GM23248 (cell line): ENCODE measurements at regions not wholly inside any gene's neighbourhood (a gene's known extent, or its start where the extent isn't known, plus 50 kb on each side); places are given as distances from the start of the nearest gene placed in this dataset.

Experiments used
- DNase-seq: peaks from one replicate; pipeline ENCODE4 v3.0.0-alpha.2; 2015
- H2AFZ ChIP-seq: fragments of 200-600 bp; sonication (generic); 2 replicates; pipeline ENCODE4 v1.6.1; 2016; ENCODE audit warnings: antibody characterized with exemption
- H3F3A ChIP-seq: fragments of 200-600 bp; sonication (generic); 2 replicates; pipeline ENCODE4 v1.6.1; 2016; ENCODE audit warnings: mild to moderate bottlenecking, antibody characterized with exemption, mixed run types; ENCODE audit not compliant: insufficient read depth
- H3K27ac ChIP-seq: fragments of 200-600 bp; sonication (generic); 2 replicates; pipeline ENCODE4 v1.5.1; 2016; ENCODE audit warnings: mild to moderate bottlenecking
- H3K27me3 ChIP-seq: fragments of 200-600 bp; sonication (generic); replicated peaks from 2 replicates; pipeline ENCODE4 v1.6.1; 2016; ENCODE audit warnings: mild to moderate bottlenecking; ENCODE audit not compliant: insufficient read depth
- H3K36me3 ChIP-seq: fragments of 200-600 bp; sonication (generic); 2 replicates; pipeline ENCODE4 v1.6.1; 2016; ENCODE audit warnings: low read depth, mild to moderate bottlenecking
- H3K4me1 ChIP-seq: fragments of 200-600 bp; sonication (generic); 2 replicates; pipeline ENCODE4 v1.6.1; 2016; ENCODE audit warnings: mild to moderate bottlenecking; ENCODE audit not compliant: insufficient read depth
- H3K4me2 ChIP-seq: fragments of 200-600 bp; sonication (generic); one replicate; pipeline ENCODE4 v1.6.1; 2016; ENCODE audit warnings: mild to moderate bottlenecking; ENCODE audit not compliant: unreplicated experiment
- H3K4me3 ChIP-seq: fragments of 200-600 bp; sonication (generic); 2 replicates; pipeline ENCODE4 v1.5.1; 2016; ENCODE audit warnings: mild to moderate bottlenecking
- H3K79me2 ChIP-seq: fragments of 200-600 bp; sonication (generic); 2 replicates; pipeline ENCODE4 v1.6.1; 2016; ENCODE audit warnings: mild to moderate bottlenecking; ENCODE audit not compliant: insufficient read depth
- H3K9ac ChIP-seq: fragments of 200-600 bp; sonication (generic); 2 replicates; pipeline ENCODE4 v1.6.1; 2016; ENCODE audit warnings: mild to moderate bottlenecking
- H3K9me2 ChIP-seq: fragments of 200-600 bp; sonication (generic); 2 replicates; pipeline ENCODE4 v1.6.1; 2016; ENCODE audit warnings: mixed run types, mild to moderate bottlenecking, moderate library complexity; ENCODE audit not compliant: insufficient read depth
- H3K9me3 ChIP-seq: fragments of 200-600 bp; sonication (generic); one replicate; pipeline ENCODE4 v1.6.1; 2017; ENCODE audit warnings: low read depth
- H4K20me1 ChIP-seq: fragments of 200-600 bp; sonication (generic); 2 replicates; pipeline ENCODE4 v1.6.0; 2016; ENCODE audit not compliant: insufficient read depth
- EZH2 ChIP-seq: fragments of 200-600 bp; sonication (generic); IDR thresholded peaks from 2 replicates; pipeline ENCODE4 v1.6.1; 2018; ENCODE audit warnings: antibody characterized with exemption, mild to moderate bottlenecking; ENCODE audit not compliant: insufficient read depth, poor library complexity, severe bottlenecking
- EZH2phosphoT487 ChIP-seq: fragments of 200-600 bp; sonication (generic); IDR thresholded peaks from 2 replicates; pipeline ENCODE4 v1.6.1; 2018; ENCODE audit warnings: antibody characterized with exemption, moderate library complexity, mild to moderate bottlenecking, low read depth; ENCODE audit not compliant: insufficient read depth
- WGBS, 2 experiments: methylation state at CpG; one replicate each; pipeline ENCODE4 v1.1.6; 2015 to 2017; ENCODE audit warnings: low lambda C conversion rate in 2 of 2, low coverage in 1 of 2; ENCODE audit errors: missing lambda C conversion rate in 2 of 2; 5-methylcytosine and 5-hydroxymethylcytosine counted together
- in situ Hi-C: fragments of 300-500 bp; cut with MboI; formaldehyde crosslinking; loops from 2 replicates; pipeline ENCODE4 v1.15.0; 2020

- Histone ChIP-seq H3K9ac (no peak overlapping the region), H3K27ac (no peak overlapping the region), H3F3A (no peaks in the 10 kb centered on the region), H3K4me1 (no peaks in the 10 kb centered on the region), H3K4me3 (no peak overlapping the region), H3K9me3 (no peaks in the 10 kb centered on the region), H3K36me3 (no peaks in the 10 kb centered on the region), H3K79me2 (no peaks in the 10 kb centered on the region), H4K20me1 (no peaks in the 10 kb centered on the region), H3K27me3 (no peaks in the 10 kb centered on the region), H3K9me2 (no peaks in the 10 kb centered on the region), H3K4me2 (no peak overlapping the region), H2AFZ (no peak overlapping the region)
- 33% methylated on average over 4 of the region's 4 CpGs for WGBS, 2 experiments
- in situ Hi-C loops = no loop called here
- TF ChIP-seq EZH2phosphoT487 (no peak), EZH2 (no peak)
- peak; percentile 52 for DNase-seq
These were observed 2724.7 kb downstream of the PCDH9 start for GRCh38 chr13:64505336-64505910.

- no peaks in the 10 kb centered on the region for H3K9me2 ChIP-seq
- H3K36me3 ChIP-seq = no peaks in the 10 kb centered on the region
- no peaks in the 10 kb centered on the region for H3K27me3 ChIP-seq
- H3K9ac ChIP-seq = no peak overlapping the region
- H3K4me1 ChIP-seq = no peaks in the 10 kb centered on the region
- no peak for TF ChIP-seq EZH2phosphoT487
- H3F3A ChIP-seq = no peaks in the 10 kb centered on the region
- H4K20me1 ChIP-seq = no peaks in the 10 kb centered on the region
- no peak overlapping the region for H3K4me2 ChIP-seq
- H3K27ac ChIP-seq = no peak overlapping the region
- H3K4me3 ChIP-seq = no peak overlapping the region
- in situ Hi-C loops = no loop called here
- no peaks in the 10 kb centered on the region for H3K9me3 ChIP-seq
- no peak for DNase-seq
- H2AFZ ChIP-seq = no peak overlapping the region
- H3K79me2 ChIP-seq = no peaks in the 10 kb centered on the region
These were observed 2741.4 kb downstream of the PCDH9 start for GRCh38 chr13:64488731-64489130.

GRCh38 chr13:64482373-64482772 is 2747.8 kb downstream of the PCDH9 start:
- H3K9me3 ChIP-seq = no peaks in the 10 kb centered on the region
- no peaks in the 10 kb centered on the region for H3K9me2 ChIP-seq
- no peak overlapping the region for H3K4me3 ChIP-seq
- no peak overlapping the region for H3K4me2 ChIP-seq
- DNase-seq = no peak
- H3F3A ChIP-seq = no peaks in the 10 kb centered on the region
- H4K20me1 ChIP-seq = no peaks in the 10 kb centered on the region
- H3K4me1 ChIP-seq = no peaks in the 10 kb centered on the region
- H3K9ac ChIP-seq = no peak overlapping the region
- H2AFZ ChIP-seq = no peak overlapping the region; the same call in 1 of the 2 replicates
- no peaks in the 10 kb centered on the region for H3K27me3 ChIP-seq
- 53 to 55% methylated on average over 3 of the region's 3 CpGs for WGBS, 2 experiments
- no peaks in the 10 kb centered on the region for H3K36me3 ChIP-seq
- TF ChIP-seq EZH2 (no peak), EZH2phosphoT487 (no peak)
- no peak overlapping the region for H3K27ac ChIP-seq
- H3K79me2 ChIP-seq = no peaks in the 10 kb centered on the region
- in situ Hi-C loops = no loop called here

- Histone ChIP-seq H3K79me2 (no peaks in the 10 kb centered on the region), H3F3A (no peaks in the 10 kb centered on the region), H3K27ac (no peak overlapping the region), H2AFZ (no peak overlapping the region), H3K9me3 (no peaks in the 10 kb centered on the region), H3K9me2 (no peaks in the 10 kb centered on the region), H4K20me1 (no peaks in the 10 kb centered on the region), H3K4me3 (no peak overlapping the region), H3K36me3 (no peaks in the 10 kb centered on the region), H3K9ac (no peak overlapping the region), H3K4me2 (no peak overlapping the region), H3K27me3 (no peaks in the 10 kb centered on the region), H3K4me1 (no peaks in the 10 kb centered on the region)
- in situ Hi-C loops = no loop called here
- no peak for DNase-seq
- 0 to 3% methylated on average over 1 of the region's 1 CpG for WGBS, 2 experiments
- TF ChIP-seq EZH2 = no peak
- TF ChIP-seq EZH2phosphoT487 = no peak
These were observed 2749.5 kb downstream of the PCDH9 start for GRCh38 chr13:64480672-64481071.

GRCh38 chr13:64480211-64480610 is 2749.9 kb downstream of the PCDH9 start:
- H3K9me3 ChIP-seq = no peaks in the 10 kb centered on the region
- no peaks in the 10 kb centered on the region for H4K20me1 ChIP-seq
- H2AFZ ChIP-seq = no peak overlapping the region
- H3K4me2 ChIP-seq = no peak overlapping the region
- H3K4me3 ChIP-seq = no peak overlapping the region
- no peaks in the 10 kb centered on the region for H3K27me3 ChIP-seq
- H3F3A ChIP-seq = no peaks in the 10 kb centered on the region
- H3K9me2 ChIP-seq = no peaks in the 10 kb centered on the region
- no peak overlapping the region for H3K27ac ChIP-seq
- TF ChIP-seq EZH2 (no peak), EZH2phosphoT487 (no peak)
- no peak for DNase-seq
- WGBS, 2 experiments = 38% methylated on average over 1 of the region's 1 CpG
- H3K4me1 ChIP-seq = no peaks in the 10 kb centered on the region
- no peaks in the 10 kb centered on the region for H3K79me2 ChIP-seq
- H3K9ac ChIP-seq = no peak overlapping the region
- no peaks in the 10 kb centered on the region for H3K36me3 ChIP-seq
- in situ Hi-C loops = no loop called here
